Brain microvascular endothelial cell (primary cell): ENCODE measurements at regions not wholly inside any gene's neighbourhood (a gene's known extent, or its start where the extent isn't known, plus 50 kb on each side); places are given as distances from the start of the nearest gene placed in this dataset.

ENCODE experiments used
- DNase-seq: peaks from one replicate; pipeline ENCODE4 v3.0.0-alpha.2; 2020
- H3K27ac ChIP-seq: fragments of 250-450 bp; sonication (Bioruptor Pico); 2 replicates; pipeline ENCODE4 v1.5.1; 2020; ENCODE audit warnings: mild to moderate bottlenecking, moderate library complexity
- H3K27me3 ChIP-seq: fragments of 250-450 bp; sonication (Bioruptor Pico); replicated peaks from 2 replicates; pipeline ENCODE4 v1.5.1; 2020; ENCODE audit warnings: mild to moderate bottlenecking
- H3K36me3 ChIP-seq: fragments of 250-450 bp; sonication (Bioruptor Pico); replicated peaks from 2 replicates; pipeline ENCODE4 v1.5.1; 2020; ENCODE audit warnings: mild to moderate bottlenecking
- H3K4me3 ChIP-seq: 2 replicates; pipeline ENCODE4 v1.5.1; 2011; ENCODE audit warnings: low read depth, mild to moderate bottlenecking, control low read depth, low read length, moderate library complexity
- CTCF ChIP-seq: IDR thresholded peaks from 2 replicates; pipeline ENCODE4 v1.5.1; 2011; ENCODE audit warnings: low read depth, mild to moderate bottlenecking, moderate library complexity, low read length, control low read depth, inconsistent platforms; ENCODE audit errors: missing control alignments
- in situ Hi-C: cut with HindIII; loops from 2 replicates; pipeline ENCODE4 v1.10.0; 2017; ENCODE audit warnings: low sequenced_read_pairs, low pct_ligation_motif_present

- Histone ChIP-seq H3K27me3 (no peaks in the 10 kb centered on the region), H3K27ac (no peak overlapping the region), H3K4me3 (no peak overlapping the region), H3K36me3 (no peaks in the 10 kb centered on the region)
- no peak for TF ChIP-seq CTCF
- DNase-seq, result no peak
- in situ Hi-C loops, result no loop called here
Measured at GRCh38 chr4:99712530-99712929, 54.9 kb upstream of the C4orf54 start.

DNA sequence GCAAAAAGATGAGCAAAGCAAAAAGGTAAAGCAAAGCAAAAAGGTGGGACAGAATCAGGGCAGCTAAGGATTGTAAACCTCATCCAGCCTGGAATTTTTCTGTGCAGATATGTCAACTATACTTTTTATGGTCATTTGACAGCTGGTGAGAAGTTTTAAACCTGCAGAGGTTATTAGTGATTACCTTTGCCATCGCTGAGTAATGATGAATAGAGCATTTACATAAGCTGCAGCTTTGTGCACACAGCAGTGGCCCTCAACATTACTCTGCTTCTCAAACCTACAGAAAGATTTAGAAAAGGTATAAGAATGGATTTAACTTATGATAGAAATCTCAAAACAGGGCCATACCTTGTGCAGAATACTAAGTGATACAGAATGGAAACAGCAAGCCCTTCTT, 54.5 kb upstream of the C4orf54 start:
- H3K36me3 ChIP-seq, result no peaks in the 10 kb centered on the region
- H3K4me3 ChIP-seq, result no peak overlapping the region
- H3K27ac ChIP-seq, result no peak overlapping the region
- in situ Hi-C loops, result no loop called here
- H3K27me3 ChIP-seq, result no peaks in the 10 kb centered on the region
- TF ChIP-seq CTCF, result no peak
- DNase-seq, result no peak

DNA sequence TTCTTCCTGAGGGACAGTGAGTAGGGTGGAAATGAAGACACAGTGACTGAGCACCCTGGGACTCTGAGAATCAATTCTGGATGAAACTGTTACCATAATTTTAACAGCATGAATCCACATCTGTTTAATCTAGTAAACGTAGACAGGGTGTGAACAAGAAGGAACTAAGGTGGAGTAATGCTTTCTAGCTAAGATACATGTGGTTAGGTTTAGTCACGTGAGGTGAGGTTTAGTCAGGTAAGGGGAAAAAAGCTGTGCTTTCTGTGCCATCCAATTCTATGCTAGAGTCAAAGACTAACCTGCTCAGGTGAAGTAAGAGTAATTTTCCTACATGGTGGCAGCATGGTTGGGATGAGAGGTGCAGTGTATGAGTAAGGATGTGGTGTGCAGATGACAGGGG, 54.0 kb upstream of the C4orf54 start:
- Histone ChIP-seq H3K27ac (no peak overlapping the region), H3K4me3 (no peak overlapping the region), H3K36me3 (no peaks in the 10 kb centered on the region), H3K27me3 (no peaks in the 10 kb centered on the region)
- DNase-seq, result no peak
- in situ Hi-C loops, result no loop called here
- no peak for TF ChIP-seq CTCF

DNA sequence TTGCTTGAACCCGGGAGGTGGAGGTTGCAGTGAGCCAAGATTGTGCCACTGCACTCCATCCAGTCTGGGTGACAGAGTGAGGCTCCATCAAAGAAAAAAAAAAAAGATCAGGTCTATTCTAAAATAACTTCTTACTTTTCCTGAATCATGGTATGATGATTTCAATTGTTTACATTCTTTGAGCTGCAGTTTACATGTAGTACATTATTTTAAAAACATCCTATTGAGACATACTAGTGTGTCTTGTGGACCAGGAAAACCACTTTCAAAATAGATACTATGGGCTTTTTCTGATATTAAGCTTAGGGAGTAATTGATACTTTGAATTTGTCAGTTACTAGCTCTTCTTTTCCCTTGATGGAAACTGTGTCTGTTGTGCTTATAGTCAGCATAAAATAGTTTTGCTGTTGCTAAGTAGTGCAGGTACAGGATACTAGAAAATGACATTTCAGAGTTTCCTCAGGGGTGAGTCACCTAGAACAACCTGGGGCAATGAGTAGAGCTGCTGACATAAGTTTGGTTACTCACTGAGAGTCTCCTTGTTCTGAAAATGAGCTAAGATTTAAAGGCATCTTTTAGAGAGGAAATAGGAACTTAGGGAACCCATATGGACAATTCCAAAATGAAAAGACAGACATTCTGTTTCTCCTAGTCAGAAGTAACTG, 53.2 kb upstream of the C4orf54 start:
- Histone ChIP-seq H3K36me3 (no peaks in the 10 kb centered on the region), H3K27me3 (no peaks in the 10 kb centered on the region), H3K4me3 (no peak overlapping the region), H3K27ac (no peak overlapping the region)
- TF ChIP-seq CTCF, result no peak
- in situ Hi-C loops, result no loop called here
- no peak for DNase-seq

- Histone ChIP-seq H3K4me3 (no peak overlapping the region), H3K36me3 (no peaks in the 10 kb centered on the region), H3K27me3 (no peaks in the 10 kb centered on the region), H3K27ac (no peak overlapping the region)
- in situ Hi-C loops, result no loop called here
- DNase-seq, result no peak
- TF ChIP-seq CTCF, result no peak
Measured at GRCh38 chr4:99710020-99710419, 52.4 kb upstream of the C4orf54 start.

DNA sequence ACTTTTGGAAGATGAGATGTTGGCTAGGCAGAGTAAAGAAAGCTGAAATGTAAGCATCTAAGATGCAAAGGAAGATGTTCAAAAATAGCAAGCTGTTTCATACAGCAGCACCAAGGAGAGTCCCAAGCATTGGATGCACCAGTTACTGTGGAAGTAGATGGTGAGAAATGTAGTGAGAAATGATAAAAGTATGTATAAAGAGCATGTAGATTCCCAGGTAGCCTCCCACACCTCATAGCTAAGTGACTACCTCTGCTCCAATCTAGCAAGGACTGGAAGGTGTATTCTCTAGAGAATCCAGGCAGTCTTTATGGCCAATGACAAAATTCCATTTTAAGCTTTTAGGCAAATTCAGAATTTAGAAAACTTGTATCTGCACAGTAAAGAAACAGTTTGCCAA, 50.9 kb upstream of the C4orf54 start:
- no peaks in the 10 kb centered on the region for H3K36me3 ChIP-seq
- H3K4me3 ChIP-seq, result no peak overlapping the region
- H3K27ac ChIP-seq, result no peak overlapping the region
- H3K27me3 ChIP-seq, result no peaks in the 10 kb centered on the region
- no peak for TF ChIP-seq CTCF
- in situ Hi-C loops, result no loop called here
- no peak for DNase-seq
